Caco-2 (cell line): ENCODE measurements at regions not wholly inside any gene's neighbourhood (a gene's known extent, or its start where the extent isn't known, plus 50 kb on each side); places are given as distances from the start of the nearest gene placed in this dataset.

Experiments used
- BruUV-seq: library from RNA; stranded (reverse); fragments of 400-500 nt; replicated peaks from 2 replicates; lab custom pipeline; 2021; lab: Mats Ljungman, UMichigan
- CTCF ChIA-PET: fragments of 300-600 bp; sonication (Branson Sonifier 250); formaldehyde crosslinking; loops from one replicate; lab custom pipeline; 2022; ENCODE audit warnings: antibody characterized with exemption; lab: Charles Lee
- POLR2A ChIA-PET: fragments of 300-600 bp; sonication (Branson Sonifier 250); formaldehyde crosslinking; loops from one replicate; lab custom pipeline; 2022; ENCODE audit warnings: antibody characterized with exemption; lab: Charles Lee
- DNase-seq, 2 experiments: peaks; one replicate each; pipeline versions ENCODE4 v3.0.0 to v3.0.0-alpha.2; 2020 to 2022
- H3K27me3 ChIP-seq: replicated peaks from 2 replicates; pipeline ENCODE4 v1.6.0; 2011; ENCODE audit warnings: low read length; ENCODE audit not compliant: control insufficient read depth, insufficient read depth
- H3K36me3 ChIP-seq: 2 replicates; pipeline ENCODE4 v1.5.1; 2011; ENCODE audit warnings: low read length; ENCODE audit not compliant: control insufficient read depth, insufficient read depth
- H3K4me1 ChIP-seq: fragments of 250-450 bp; sonication (Bioruptor Pico); 2 replicates; pipeline ENCODE4 v1.5.1; 2020; ENCODE audit warnings: mild to moderate bottlenecking
- H3K4me3 ChIP-seq: 2 replicates; pipeline ENCODE4 v1.5.1; 2011; ENCODE audit warnings: low read depth, mild to moderate bottlenecking, control low read depth, low read length
- H3K9me3 ChIP-seq: fragments of 250-450 bp; sonication (Bioruptor Pico); 2 replicates; pipeline ENCODE4 v1.5.1; 2020; ENCODE audit warnings: mild to moderate bottlenecking, moderate library complexity
- H3K27ac Mint-ChIP-seq: one replicate; pipeline ENCODE4 v1.8.0; 2022; ENCODE audit warnings: mixed read lengths; ENCODE audit not compliant: unreplicated experiment
- H3K27me3 Mint-ChIP-seq: one replicate; pipeline ENCODE4 v1.8.0; 2022; ENCODE audit warnings: mixed read lengths; ENCODE audit not compliant: insufficient read depth, unreplicated experiment
- H3K36me3 Mint-ChIP-seq: one replicate; pipeline ENCODE4 v1.8.0; 2022; ENCODE audit warnings: mild to moderate bottlenecking, mixed read lengths; ENCODE audit not compliant: insufficient read depth, unreplicated experiment
- H3K4me1 Mint-ChIP-seq: one replicate; pipeline ENCODE4 v1.8.0; 2022; ENCODE audit warnings: low read depth, mixed read lengths; ENCODE audit not compliant: unreplicated experiment
- H3K4me3 Mint-ChIP-seq: one replicate; pipeline ENCODE4 v1.8.0; 2022; ENCODE audit warnings: mild to moderate bottlenecking, moderate library complexity, mixed read lengths; ENCODE audit not compliant: unreplicated experiment
- H3K9me3 Mint-ChIP-seq: one replicate; pipeline ENCODE4 v1.8.0; 2022; ENCODE audit warnings: mixed read lengths; ENCODE audit not compliant: unreplicated experiment
- intact Hi-C: fragments of 100-400 bp; cut with micrococcal nuclease; formaldehyde crosslinking; loops from one replicate; pipeline ENCODE4 v1.10.0; 2022; ENCODE audit not compliant: unreplicated experiment
- TF ChIP-seq, protein P1 (sequence below), 2 experiments: fragments of 200-600 bp in 1 of 2; IDR thresholded peaks; 1 replicate in 1 of 2; 2 replicates in 1 of 2; pipeline versions ENCODE4 v1.5.1 to v1.8.0; 2011 to 2022; ENCODE audit warnings: antibody characterized with exemption in 1 of 2, control low read depth in 1 of 2, inconsistent platforms in 1 of 2, low read depth in 1 of 2, low read length in 1 of 2, mild to moderate bottlenecking in 1 of 2, moderate library complexity in 1 of 2; ENCODE audit not compliant: insufficient read depth in 1 of 2, severe bottlenecking in 1 of 2, unreplicated experiment in 1 of 2

DNA sequence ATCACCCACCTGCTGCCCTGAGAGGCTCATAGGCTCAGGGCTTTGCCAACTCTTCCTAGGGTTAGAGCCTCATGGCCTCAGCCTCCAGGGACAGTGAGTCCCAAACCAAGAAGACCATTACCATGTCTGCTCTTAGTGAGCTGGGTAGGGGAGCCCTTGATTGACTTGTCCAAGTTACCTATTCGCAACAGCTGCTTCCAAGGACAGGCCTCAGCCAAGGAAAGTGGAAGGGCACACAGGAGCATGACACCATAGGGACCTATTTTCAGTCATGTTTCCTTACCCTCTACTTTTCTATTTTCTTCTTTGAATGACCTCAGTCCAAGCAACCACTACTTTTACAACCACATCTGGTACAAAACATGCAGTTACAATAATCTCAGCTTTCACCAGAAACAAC, 81.6 kb downstream of the LBH start:
- Mint-ChIP-seq H3K36me3 (no peaks in the 10 kb centered on the region), H3K4me3 (no peak overlapping the region), H3K4me1 (no peaks in the 10 kb centered on the region), H3K27me3 (no peaks in the 10 kb centered on the region), H3K9me3 (no peaks in the 10 kb centered on the region), H3K27ac (no peak overlapping the region)
- H3K36me3 ChIP-seq, result no peaks in the 10 kb centered on the region
- H3K4me3 ChIP-seq, result no peak overlapping the region
- no peaks in the 10 kb centered on the region for H3K4me1 ChIP-seq
- BruUV-seq, result no TSS peak
- TF ChIP-seq, protein P1, sequence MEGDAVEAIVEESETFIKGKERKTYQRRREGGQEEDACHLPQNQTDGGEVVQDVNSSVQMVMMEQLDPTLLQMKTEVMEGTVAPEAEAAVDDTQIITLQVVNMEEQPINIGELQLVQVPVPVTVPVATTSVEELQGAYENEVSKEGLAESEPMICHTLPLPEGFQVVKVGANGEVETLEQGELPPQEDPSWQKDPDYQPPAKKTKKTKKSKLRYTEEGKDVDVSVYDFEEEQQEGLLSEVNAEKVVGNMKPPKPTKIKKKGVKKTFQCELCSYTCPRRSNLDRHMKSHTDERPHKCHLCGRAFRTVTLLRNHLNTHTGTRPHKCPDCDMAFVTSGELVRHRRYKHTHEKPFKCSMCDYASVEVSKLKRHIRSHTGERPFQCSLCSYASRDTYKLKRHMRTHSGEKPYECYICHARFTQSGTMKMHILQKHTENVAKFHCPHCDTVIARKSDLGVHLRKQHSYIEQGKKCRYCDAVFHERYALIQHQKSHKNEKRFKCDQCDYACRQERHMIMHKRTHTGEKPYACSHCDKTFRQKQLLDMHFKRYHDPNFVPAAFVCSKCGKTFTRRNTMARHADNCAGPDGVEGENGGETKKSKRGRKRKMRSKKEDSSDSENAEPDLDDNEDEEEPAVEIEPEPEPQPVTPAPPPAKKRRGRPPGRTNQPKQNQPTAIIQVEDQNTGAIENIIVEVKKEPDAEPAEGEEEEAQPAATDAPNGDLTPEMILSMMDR (IDR thresholded peaks at IDR 0.05; ENCODE audit: insufficient read depth in 1 of 2, low read depth in 1 of 2, low read length in 1 of 2, severe bottlenecking in 1 of 2, unreplicated experiment in 1 of 2), result no peak
- intact Hi-C loops, result no loop called here
- H3K9me3 ChIP-seq, result no peaks in the 10 kb centered on the region
- no peak for DNase-seq
- H3K27me3 ChIP-seq, result no peaks in the 10 kb centered on the region
- CTCF ChIA-PET, result no interaction called here
- POLR2A ChIA-PET, result no interaction called here

DNA sequence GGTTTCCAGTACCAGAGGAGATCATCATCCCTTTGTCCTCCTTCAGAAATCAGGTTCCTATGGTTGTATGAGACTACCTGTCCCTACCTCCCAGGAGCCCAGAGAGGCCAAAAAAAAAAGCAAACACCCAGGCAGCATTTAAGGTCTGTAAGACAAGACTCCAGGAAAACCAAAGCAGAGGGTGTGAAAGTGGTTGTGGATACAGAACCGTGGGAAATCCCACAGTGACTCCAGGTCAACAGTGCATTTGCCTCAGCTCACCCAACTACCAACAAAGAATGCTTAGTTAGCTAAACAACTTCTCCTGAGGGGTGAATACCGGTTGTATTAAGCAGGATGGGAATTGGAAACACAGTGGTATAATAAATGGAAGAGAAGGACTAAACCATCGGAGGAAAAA, 83.6 kb downstream of the LBH start:
- TF ChIP-seq, protein P1 (IDR thresholded peaks at IDR 0.05; ENCODE audit: insufficient read depth in 1 of 2, low read depth in 1 of 2, low read length in 1 of 2, severe bottlenecking in 1 of 2, unreplicated experiment in 1 of 2), result no peak
- Histone ChIP-seq H3K4me1 (no peaks in the 10 kb centered on the region), H3K27me3 (no peaks in the 10 kb centered on the region), H3K9me3 (no peaks in the 10 kb centered on the region), H3K36me3 (no peaks in the 10 kb centered on the region), H3K4me3 (no peak overlapping the region)
- ChIA-PET POLR2A (no interaction called here), CTCF (no interaction called here)
- H3K27ac Mint-ChIP-seq, result no peak overlapping the region
- intact Hi-C loops, result no loop called here
- H3K36me3 Mint-ChIP-seq, result no peaks in the 10 kb centered on the region
- DNase-seq, result no peak
- H3K4me1 Mint-ChIP-seq, result no peaks in the 10 kb centered on the region
- no peak overlapping the region for H3K4me3 Mint-ChIP-seq
- no peaks in the 10 kb centered on the region for H3K27me3 Mint-ChIP-seq
- H3K9me3 Mint-ChIP-seq, result no peaks in the 10 kb centered on the region
- no TSS peak for BruUV-seq

DNA sequence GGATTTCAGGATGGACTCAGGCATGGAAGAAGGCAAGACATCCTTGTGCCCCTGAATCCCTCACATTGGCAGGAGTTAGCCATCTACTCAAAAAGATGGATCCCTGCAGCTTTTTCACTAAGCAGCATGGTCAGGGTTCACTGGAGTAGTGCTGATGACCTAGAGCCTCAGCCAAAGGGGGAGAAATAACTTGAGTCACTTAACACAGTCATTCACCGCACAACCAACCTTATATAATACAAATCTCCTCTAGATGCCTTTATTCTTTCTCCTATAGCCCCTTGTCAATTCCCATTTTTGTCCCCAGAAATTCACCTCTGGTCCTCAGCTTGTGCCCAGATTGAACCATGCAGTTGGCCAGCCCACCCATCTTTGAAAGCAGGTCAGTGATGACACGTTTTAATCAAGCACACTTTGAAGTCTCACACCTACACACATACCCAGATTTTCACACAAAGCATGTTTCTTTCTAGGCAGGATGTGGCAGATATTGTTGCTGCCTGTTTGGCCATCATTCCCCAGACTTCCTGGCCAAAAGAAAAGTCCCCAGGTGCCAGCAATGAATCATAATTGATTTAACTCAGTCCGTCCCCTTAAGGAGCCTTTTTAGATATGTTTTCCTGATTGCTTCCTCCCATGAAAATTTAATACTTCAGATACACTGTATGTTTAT, 84.2 kb downstream of the LBH start:
- Mint-ChIP-seq H3K4me3 (no peak overlapping the region), H3K27ac (no peak overlapping the region)
- POLR2A ChIA-PET, result no interaction called here

More for the DNA sequence above, 84.2 kb downstream of the LBH start:
- Histone ChIP-seq H3K9me3 (no peaks in the 10 kb centered on the region), H3K36me3 (no peaks in the 10 kb centered on the region), H3K4me1 (no peaks in the 10 kb centered on the region), H3K4me3 (no peak overlapping the region), H3K27me3 (no peaks in the 10 kb centered on the region)
- no peaks in the 10 kb centered on the region for H3K9me3 Mint-ChIP-seq
- TF ChIP-seq, protein P1 (IDR thresholded peaks at IDR 0.05; ENCODE audit: insufficient read depth in 1 of 2, low read depth in 1 of 2, low read length in 1 of 2, severe bottlenecking in 1 of 2, unreplicated experiment in 1 of 2), result no peak
- CTCF ChIA-PET, result no interaction called here
- DNase-seq, result no peak
- no peaks in the 10 kb centered on the region for H3K4me1 Mint-ChIP-seq
- no TSS peak for BruUV-seq
- intact Hi-C loops, result no loop called here
- H3K27me3 Mint-ChIP-seq, result no peaks in the 10 kb centered on the region
- no peaks in the 10 kb centered on the region for H3K36me3 Mint-ChIP-seq
